Natural killer cell (primary cell): ENCODE measurements at regions not wholly inside any gene's neighbourhood (a gene's known extent, or its start where the extent isn't known, plus 50 kb on each side); places are given as distances from the start of the nearest gene placed in this dataset.

ENCODE experiments used
- ATAC-seq, 3 donors: fragments of 150-1000 bp in 2 of 3; fragments of 200-7000 bp in 1 of 3; cut with Tn5 transposase; 1 replicate in 1 of 3; 2 replicates in 2 of 3; pipeline ENCODE4 v1.10.0; 2021; ENCODE audit warnings: mild to moderate bottlenecking in 2 of 3, moderate library complexity in 2 of 3
- DNase-seq, 2 donors: peaks; one replicate each; pipeline versions ENCODE4 v3.0.0 to v3.0.0-alpha.2; 2013 to 2021; ENCODE audit warnings: mixed read lengths in 1 of 2
- H3K27ac ChIP-seq: one replicate; pipeline ENCODE4 v1.5.1; 2013; ENCODE audit warnings: mild to moderate bottlenecking, low read length
- H3K27me3 ChIP-seq: one replicate; pipeline ENCODE4 v1.6.1; 2013; ENCODE audit warnings: low read length; ENCODE audit not compliant: control insufficient read depth, insufficient read depth
- H3K36me3 ChIP-seq: one replicate; pipeline ENCODE4 v1.6.1; 2013; ENCODE audit warnings: low read length; ENCODE audit not compliant: control insufficient read depth, insufficient read depth
- H3K4me1 ChIP-seq: one replicate; pipeline ENCODE4 v1.6.1; 2013; ENCODE audit warnings: low read length; ENCODE audit not compliant: control insufficient read depth, insufficient read depth
- H3K4me3 ChIP-seq: one replicate; pipeline ENCODE4 v1.5.1; 2013; ENCODE audit warnings: low read length
- H3K9me3 ChIP-seq: one replicate; pipeline ENCODE4 v1.6.1; 2013; ENCODE audit warnings: low read length; ENCODE audit not compliant: control insufficient read depth, insufficient read depth
- H3K27ac Mint-ChIP-seq, 2 donors: one replicate each; pipeline ENCODE4 v1.8.0; 2022; ENCODE audit warnings: mild to moderate bottlenecking in 2 of 2, mixed read lengths in 2 of 2, moderate library complexity in 1 of 2
- H3K27me3 Mint-ChIP-seq, 2 donors: one replicate each; pipeline ENCODE4 v1.8.0; 2022; ENCODE audit warnings: low read depth in 2 of 2, mixed read lengths in 2 of 2
- H3K36me3 Mint-ChIP-seq: one replicate; pipeline ENCODE4 v1.8.0; 2022; ENCODE audit warnings: mixed read lengths
- H3K4me1 Mint-ChIP-seq, 2 donors: one replicate each; pipeline ENCODE4 v1.8.0; 2022; ENCODE audit warnings: mixed read lengths in 2 of 2
- H3K4me3 Mint-ChIP-seq: one replicate; pipeline ENCODE4 v1.8.0; 2022; ENCODE audit warnings: mild to moderate bottlenecking, moderate library complexity, mixed read lengths
- H3K9me3 Mint-ChIP-seq, 2 donors: one replicate each; pipeline ENCODE4 v1.8.0; 2022; ENCODE audit warnings: mixed read lengths in 2 of 2
- CTCF ChIP-seq: fragments of 200-600 bp; IDR thresholded peaks from one replicate; pipeline ENCODE4 v1.8.0; 2022; ENCODE audit warnings: antibody characterized with exemption
- WGBS: methylation state at CpG from one replicate; pipeline ENCODE4 v1.1.7; 2013; ENCODE audit warnings: missing lambda C conversion rate; ENCODE audit not compliant: insufficient coverage; 5-methylcytosine and 5-hydroxymethylcytosine counted together
- intact Hi-C: fragments of 100-400 bp; cut with micrococcal nuclease; formaldehyde crosslinking; loops from one replicate; pipeline ENCODE4 v1.14.2; 2022

GRCh38 chr15:39326306-39326975 lies 254.4 kb upstream of the THBS1 start:
- Mint-ChIP-seq H3K9me3 (no peaks in the 10 kb centered on the region), H3K27me3 (peaks cover 24 to 31% of the 10 kb centered on the region in 2 donors), H3K4me3 (no peak overlapping the region), H3K4me1 (no peaks in the 10 kb centered on the region), H3K27ac (no peak overlapping the region), H3K36me3 (no peaks in the 10 kb centered on the region)
- no peak overlapping the region for H3K27ac ChIP-seq
- DNase-seq = no peak
- H3K27me3 ChIP-seq = peaks cover 4% of the 10 kb centered on the region
- peak in 1 of 3 donors; percentile 3 for ATAC-seq
- no peaks in the 10 kb centered on the region for H3K9me3 ChIP-seq
- H3K36me3 ChIP-seq = no peaks in the 10 kb centered on the region
- no peak overlapping the region for H3K4me3 ChIP-seq
- TF ChIP-seq CTCF = no peak
- WGBS = 78% methylated on average over 4 of the region's 5 CpGs
- no peaks in the 10 kb centered on the region for H3K4me1 ChIP-seq
- intact Hi-C loops = no loop called here

- peak in 1 of 3 donors; percentile 82 for ATAC-seq
- 65% methylated on average over 6 of the region's 6 CpGs for WGBS
- Histone ChIP-seq H3K27ac (no peak overlapping the region), H3K9me3 (no peaks in the 10 kb centered on the region), H3K4me1 (no peaks in the 10 kb centered on the region), H3K27me3 (peaks cover 4% of the 10 kb centered on the region), H3K36me3 (no peaks in the 10 kb centered on the region), H3K4me3 (no peak overlapping the region)
- intact Hi-C loops = no loop called here
- no peak for DNase-seq
- H3K9me3 Mint-ChIP-seq = no peaks in the 10 kb centered on the region
- no peaks in the 10 kb centered on the region for H3K36me3 Mint-ChIP-seq
- no peaks in the 10 kb centered on the region for H3K4me1 Mint-ChIP-seq
- H3K4me3 Mint-ChIP-seq = no peak overlapping the region
- peaks cover 26 to 35% of the 10 kb centered on the region in 2 donors for H3K27me3 Mint-ChIP-seq
- no peak for TF ChIP-seq CTCF
- no peak overlapping the region for H3K27ac Mint-ChIP-seq
Observed at GRCh38 chr15:39327005-39327730, 253.7 kb upstream of the THBS1 start.

- Histone ChIP-seq H3K27ac (no peak overlapping the region), H3K9me3 (no peaks in the 10 kb centered on the region), H3K4me3 (no peak overlapping the region), H3K27me3 (peaks cover 4% of the 10 kb centered on the region), H3K4me1 (no peaks in the 10 kb centered on the region), H3K36me3 (no peaks in the 10 kb centered on the region)
- TF ChIP-seq CTCF = no peak
- DNase-seq = no peak
- no peak overlapping the region for H3K27ac Mint-ChIP-seq
- H3K36me3 Mint-ChIP-seq = no peaks in the 10 kb centered on the region
- ATAC-seq = no peak
- H3K4me3 Mint-ChIP-seq = no peak overlapping the region
- intact Hi-C loops = no loop called here
- H3K9me3 Mint-ChIP-seq = no peaks in the 10 kb centered on the region
- peaks cover 23 to 39% of the 10 kb centered on the region in 2 donors for H3K27me3 Mint-ChIP-seq
- no peaks in the 10 kb centered on the region for H3K4me1 Mint-ChIP-seq
- WGBS = 85% methylated on average over 6 of the region's 6 CpGs
Observed at GRCh38 chr15:39330061-39330460, 250.8 kb upstream of the THBS1 start.
